Neural progenitor cell (in vitro differentiated cells): ENCODE measurements at regions not wholly inside any gene's neighbourhood (a gene's known extent, or its start where the extent isn't known, plus 50 kb on each side); places are given as distances from the start of the nearest gene placed in this dataset.

Source experiments
- DNase-seq: peaks from one replicate; pipeline ENCODE4 v3.0.0-alpha.2; 2016; ENCODE audit warnings: low spot score
- H2AFZ ChIP-seq: fragments of 200-600 bp; sonication (generic); replicated peaks from 2 replicates; pipeline ENCODE4 v1.6.1; 2016; ENCODE audit warnings: antibody characterized with exemption
- H3F3A ChIP-seq: fragments of 200-600 bp; sonication (generic); 2 replicates; pipeline ENCODE4 v1.6.1; 2016; ENCODE audit warnings: antibody characterized with exemption, low read depth
- H3K27ac ChIP-seq: fragments of 200-600 bp; sonication (generic); 2 replicates; pipeline ENCODE4 v1.5.1; 2016; ENCODE audit warnings: mild to moderate bottlenecking
- H3K27me3 ChIP-seq: fragments of 200-600 bp; sonication (generic); 2 replicates; pipeline ENCODE4 v1.6.1; 2016; ENCODE audit warnings: mild to moderate bottlenecking, moderate library complexity
- H3K36me3 ChIP-seq: fragments of 200-600 bp; sonication (generic); 2 replicates; pipeline ENCODE4 v1.5.1; 2016
- H3K4me1 ChIP-seq: fragments of 200-600 bp; sonication (generic); 2 replicates; pipeline ENCODE4 v1.6.1; 2016; ENCODE audit warnings: mixed run types
- H3K4me2 ChIP-seq: fragments of 200-600 bp; sonication (generic); 2 replicates; pipeline ENCODE4 v1.6.1; 2016
- H3K4me3 ChIP-seq: fragments of 200-600 bp; sonication (generic); 2 replicates; pipeline ENCODE4 v1.5.1; 2016
- H3K79me2 ChIP-seq: fragments of 200-600 bp; sonication (generic); 2 replicates; pipeline ENCODE4 v1.6.1; 2016; ENCODE audit warnings: low read depth
- H3K9ac ChIP-seq: fragments of 200-600 bp; sonication (generic); 2 replicates; pipeline ENCODE4 v1.6.1; 2016
- H3K9me3 ChIP-seq: fragments of 200-600 bp; sonication (generic); 2 replicates; pipeline ENCODE4 v1.5.1; 2016; ENCODE audit warnings: low read depth
- H4K20me1 ChIP-seq: fragments of 200-600 bp; sonication (generic); 2 replicates; pipeline ENCODE4 v1.6.1; 2016; ENCODE audit warnings: low read depth
- H3K27ac Mint-ChIP-seq: 3 replicates; pipeline ENCODE4 v1.8.0; 2021; ENCODE audit warnings: mixed read lengths
- H3K27me3 Mint-ChIP-seq: 2 replicates; pipeline ENCODE4 v1.8.0; 2022; ENCODE audit warnings: low read depth, mild to moderate bottlenecking, inconsistent platforms, moderate library complexity, mixed read lengths; ENCODE audit not compliant: insufficient read depth
- H3K36me3 Mint-ChIP-seq: 3 replicates; pipeline ENCODE4 v1.8.0; 2021; ENCODE audit warnings: mixed read lengths
- H3K4me1 Mint-ChIP-seq: 3 replicates; pipeline ENCODE4 v1.8.0; 2021; ENCODE audit warnings: mixed read lengths
- H3K4me3 Mint-ChIP-seq: 3 replicates; pipeline ENCODE4 v1.8.0; 2021; ENCODE audit warnings: mild to moderate bottlenecking, moderate library complexity, mixed read lengths
- H3K9me3 Mint-ChIP-seq: 3 replicates; pipeline ENCODE4 v1.8.0; 2020; ENCODE audit warnings: mixed read lengths
- EZH2 ChIP-seq: fragments of 200-600 bp; sonication (generic); IDR thresholded peaks from 2 replicates; pipeline ENCODE4 v1.6.1; 2017; ENCODE audit warnings: antibody characterized with exemption, mild to moderate bottlenecking, moderate library complexity
- EZH2phosphoT487 ChIP-seq: fragments of 200-600 bp; sonication (generic); IDR thresholded peaks from 2 replicates; pipeline ENCODE4 v1.6.1; 2017; ENCODE audit warnings: antibody characterized with exemption
- TF ChIP-seq, protein P1 (sequence below): fragments of 200-600 bp; sonication (generic); IDR thresholded peaks from 2 replicates; pipeline ENCODE4 v1.5.1; 2017; ENCODE audit warnings: antibody characterized with exemption, mild to moderate bottlenecking

DNA sequence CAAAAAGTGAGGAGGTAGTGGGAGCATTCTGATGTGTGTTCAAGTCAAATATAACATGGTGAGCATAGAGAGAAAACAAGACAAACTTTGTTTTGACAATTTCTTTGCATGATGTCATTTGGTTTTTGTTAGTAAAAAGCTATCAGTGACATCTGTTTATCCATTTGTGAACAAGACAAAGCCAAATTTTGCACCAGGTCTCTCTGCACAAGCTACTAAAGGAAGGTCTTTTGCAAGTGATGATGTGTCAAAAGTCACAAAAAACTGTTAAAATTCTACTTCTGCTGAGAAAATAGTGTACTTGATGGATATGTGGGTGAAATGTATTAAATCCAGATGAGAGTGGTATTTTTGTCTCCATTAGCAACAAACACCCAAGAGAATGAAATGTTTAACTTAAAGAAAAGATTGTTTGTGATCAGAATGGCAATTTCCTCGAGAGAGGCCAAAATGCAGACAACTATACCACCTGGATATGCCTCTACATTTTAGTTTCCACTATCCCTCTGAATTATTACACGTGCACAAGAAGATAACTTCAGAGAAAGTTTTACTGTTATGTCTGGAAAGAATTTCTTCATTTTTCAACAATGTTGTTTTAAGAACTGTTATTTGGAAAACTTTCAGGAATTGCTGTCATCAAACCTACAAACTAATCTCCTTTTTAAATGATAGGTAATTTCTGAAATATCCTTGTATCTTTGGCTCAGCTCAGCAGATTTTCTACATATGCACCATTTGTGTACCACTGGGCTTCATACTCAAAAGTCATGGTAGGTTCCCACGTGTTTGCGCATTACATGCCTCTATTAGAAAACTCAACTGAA, 807.4 kb upstream of the ADGRL2 start:
- Mint-ChIP-seq H3K4me1 (peaks cover 8% of the 10 kb centered on the region), H3K27me3 (no peaks in the 10 kb centered on the region), H3K36me3 (no peaks in the 10 kb centered on the region), H3K9me3 (peaks cover 2% of the 10 kb centered on the region), H3K27ac (no peak overlapping the region), H3K4me3 (no peak overlapping the region)
- no peaks in the 10 kb centered on the region for H3K9me3 ChIP-seq
- no peak overlapping the region for H3K4me3 ChIP-seq
- H3K36me3 ChIP-seq: no peaks in the 10 kb centered on the region
- TF ChIP-seq, protein P1, sequence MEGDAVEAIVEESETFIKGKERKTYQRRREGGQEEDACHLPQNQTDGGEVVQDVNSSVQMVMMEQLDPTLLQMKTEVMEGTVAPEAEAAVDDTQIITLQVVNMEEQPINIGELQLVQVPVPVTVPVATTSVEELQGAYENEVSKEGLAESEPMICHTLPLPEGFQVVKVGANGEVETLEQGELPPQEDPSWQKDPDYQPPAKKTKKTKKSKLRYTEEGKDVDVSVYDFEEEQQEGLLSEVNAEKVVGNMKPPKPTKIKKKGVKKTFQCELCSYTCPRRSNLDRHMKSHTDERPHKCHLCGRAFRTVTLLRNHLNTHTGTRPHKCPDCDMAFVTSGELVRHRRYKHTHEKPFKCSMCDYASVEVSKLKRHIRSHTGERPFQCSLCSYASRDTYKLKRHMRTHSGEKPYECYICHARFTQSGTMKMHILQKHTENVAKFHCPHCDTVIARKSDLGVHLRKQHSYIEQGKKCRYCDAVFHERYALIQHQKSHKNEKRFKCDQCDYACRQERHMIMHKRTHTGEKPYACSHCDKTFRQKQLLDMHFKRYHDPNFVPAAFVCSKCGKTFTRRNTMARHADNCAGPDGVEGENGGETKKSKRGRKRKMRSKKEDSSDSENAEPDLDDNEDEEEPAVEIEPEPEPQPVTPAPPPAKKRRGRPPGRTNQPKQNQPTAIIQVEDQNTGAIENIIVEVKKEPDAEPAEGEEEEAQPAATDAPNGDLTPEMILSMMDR: no peak
- TF ChIP-seq EZH2 (no peak), EZH2phosphoT487 (no peak)
- H3K4me1 ChIP-seq: no peaks in the 10 kb centered on the region
- H3K4me2 ChIP-seq: no peak overlapping the region
- H3K79me2 ChIP-seq: no peaks in the 10 kb centered on the region
- no peak overlapping the region for H3K9ac ChIP-seq
- H3K27ac ChIP-seq: no peak overlapping the region
- no peaks in the 10 kb centered on the region for H3K27me3 ChIP-seq
- DNase-seq: no peak
- no peak overlapping the region for H2AFZ ChIP-seq
- no peaks in the 10 kb centered on the region for H3F3A ChIP-seq
- no peaks in the 10 kb centered on the region for H4K20me1 ChIP-seq

DNA sequence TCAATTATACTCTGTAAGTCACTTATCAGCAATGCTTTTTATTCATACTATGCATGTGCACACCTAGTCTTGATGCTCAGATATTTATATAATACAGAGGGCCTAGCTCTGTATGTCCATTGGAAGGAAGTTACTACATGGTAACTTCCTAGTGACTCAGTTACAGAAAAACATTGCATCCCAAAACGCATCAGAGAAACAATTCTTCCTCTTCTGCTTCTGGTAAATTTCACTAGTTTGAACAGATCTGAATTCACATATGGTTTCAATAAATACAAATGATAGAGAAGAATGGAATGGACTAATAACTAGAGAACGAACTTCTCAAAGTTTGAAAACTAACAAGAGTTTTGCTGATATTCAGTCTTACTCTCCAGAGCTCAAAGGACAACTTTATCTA, 811.3 kb upstream of the ADGRL2 start:
- Histone ChIP-seq H2AFZ (no peak overlapping the region), H3K36me3 (no peaks in the 10 kb centered on the region), H3K4me2 (no peak overlapping the region), H3F3A (no peaks in the 10 kb centered on the region), H3K27ac (no peak overlapping the region), H3K4me3 (no peak overlapping the region), H3K9me3 (no peaks in the 10 kb centered on the region), H3K27me3 (no peaks in the 10 kb centered on the region), H3K4me1 (no peaks in the 10 kb centered on the region), H3K79me2 (no peaks in the 10 kb centered on the region), H3K9ac (no peak overlapping the region), H4K20me1 (no peaks in the 10 kb centered on the region)
- DNase-seq: no peak
- Mint-ChIP-seq H3K27ac (no peak overlapping the region), H3K4me3 (no peak overlapping the region), H3K36me3 (no peaks in the 10 kb centered on the region), H3K4me1 (no peaks in the 10 kb centered on the region), H3K27me3 (no peaks in the 10 kb centered on the region), H3K9me3 (peaks cover 2% of the 10 kb centered on the region)
- TF ChIP-seq EZH2phosphoT487: no peak
- TF ChIP-seq, protein P1: no peak
- TF ChIP-seq EZH2: no peak

DNA sequence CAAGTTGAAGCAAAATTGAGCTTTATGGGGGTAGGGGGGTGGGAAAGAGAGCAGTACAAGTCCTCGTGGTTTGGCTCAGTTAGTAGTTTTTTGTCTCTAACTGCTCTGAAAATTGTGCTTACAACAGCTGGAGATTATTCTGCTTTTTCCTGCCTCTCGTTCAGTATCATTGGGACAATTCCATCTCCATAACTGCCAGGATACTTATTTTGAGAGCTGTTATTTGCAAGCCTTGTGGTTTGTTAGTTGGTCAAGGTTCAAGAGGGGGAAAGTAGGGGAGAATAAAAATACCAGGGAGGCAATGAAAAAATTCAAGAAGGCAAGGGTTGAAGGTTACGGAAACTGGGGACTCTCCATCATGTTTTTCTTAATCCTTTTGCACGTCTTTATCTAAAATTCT, 811.8 kb upstream of the ADGRL2 start:
- no peak overlapping the region for H3K27ac ChIP-seq
- H3F3A ChIP-seq: no peaks in the 10 kb centered on the region
- no peak overlapping the region for H3K4me3 Mint-ChIP-seq
- no peaks in the 10 kb centered on the region for H3K36me3 Mint-ChIP-seq
- no peak overlapping the region for H3K9ac ChIP-seq
- H4K20me1 ChIP-seq: no peaks in the 10 kb centered on the region
- no peaks in the 10 kb centered on the region for H3K9me3 Mint-ChIP-seq
- H3K4me3 ChIP-seq: no peak overlapping the region
- no peak overlapping the region for H3K27ac Mint-ChIP-seq
- no peaks in the 10 kb centered on the region for H3K4me1 ChIP-seq
- DNase-seq: no peak
- H3K36me3 ChIP-seq: no peaks in the 10 kb centered on the region
- no peaks in the 10 kb centered on the region for H3K27me3 ChIP-seq
- TF ChIP-seq, protein P1: no peak
- no peak for TF ChIP-seq EZH2
- no peaks in the 10 kb centered on the region for H3K79me2 ChIP-seq
- no peak overlapping the region for H3K4me2 ChIP-seq
- no peaks in the 10 kb centered on the region for H3K4me1 Mint-ChIP-seq
- H3K9me3 ChIP-seq: no peaks in the 10 kb centered on the region
- no peaks in the 10 kb centered on the region for H3K27me3 Mint-ChIP-seq
- no peak overlapping the region for H2AFZ ChIP-seq
